22Rv1 (cell line): ENCODE measurements at regions not wholly inside any gene's neighbourhood (a gene's known extent, or its start where the extent isn't known, plus 50 kb on each side); places are given as distances from the start of the nearest gene placed in this dataset.

Experiments used
- ZFX ChIP-seq: fragments of 450-650 bp; IDR thresholded peaks from 2 replicates; pipeline ENCODE4 v1.6.1; 2017; ENCODE audit warnings: antibody characterized with exemption, borderline replicate concordance
- TF ChIP-seq, protein P1 (sequence below): fragments of 450-650 bp; IDR thresholded peaks from 2 replicates; pipeline ENCODE4 v1.5.1; 2017; ENCODE audit warnings: mild to moderate bottlenecking

DNA sequence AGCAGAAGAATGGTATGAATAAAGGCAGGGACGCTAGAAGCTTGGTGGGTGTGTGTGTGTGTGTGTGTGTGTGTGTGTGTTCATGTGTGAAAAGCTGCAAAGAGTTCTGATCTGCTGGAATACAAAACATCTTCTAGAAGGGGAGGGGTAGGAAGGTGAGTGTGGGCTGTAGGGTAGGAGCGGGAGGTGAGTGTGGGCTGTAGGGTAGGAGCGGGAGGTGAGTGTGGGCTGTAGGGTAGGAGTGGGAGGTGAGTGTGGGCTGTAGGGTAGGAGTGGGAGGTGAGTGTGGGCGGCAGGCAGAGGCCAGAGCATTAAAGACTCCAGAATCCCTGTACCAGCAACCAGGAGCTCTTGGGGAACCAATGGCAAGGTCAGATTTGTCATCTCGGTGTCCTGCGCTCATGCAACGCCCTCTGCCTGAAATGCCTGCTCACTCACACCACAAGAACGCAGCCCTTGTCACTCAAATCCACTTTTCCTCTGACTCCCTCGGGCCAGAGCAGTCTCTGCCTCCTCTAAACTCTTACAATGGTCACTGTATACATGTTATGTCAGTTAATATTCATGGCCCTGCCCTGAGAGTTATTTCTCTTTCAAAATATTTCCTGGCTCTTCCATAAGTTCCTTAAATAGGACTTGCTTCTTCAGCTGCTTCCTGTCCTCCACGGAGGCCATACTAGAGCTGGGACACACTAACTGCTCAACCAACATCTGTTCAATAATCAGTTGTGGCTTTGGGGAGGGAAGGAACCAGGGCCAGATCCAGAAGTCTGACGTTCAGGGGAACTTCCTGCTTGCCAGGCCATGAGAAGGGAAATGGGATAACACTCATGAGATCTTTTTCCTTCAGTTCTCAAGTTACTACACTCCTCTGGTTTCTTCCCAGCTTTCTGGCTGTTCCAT is 53.6 kb upstream of the ZNF644 start:
- TF ChIP-seq, protein P1, sequence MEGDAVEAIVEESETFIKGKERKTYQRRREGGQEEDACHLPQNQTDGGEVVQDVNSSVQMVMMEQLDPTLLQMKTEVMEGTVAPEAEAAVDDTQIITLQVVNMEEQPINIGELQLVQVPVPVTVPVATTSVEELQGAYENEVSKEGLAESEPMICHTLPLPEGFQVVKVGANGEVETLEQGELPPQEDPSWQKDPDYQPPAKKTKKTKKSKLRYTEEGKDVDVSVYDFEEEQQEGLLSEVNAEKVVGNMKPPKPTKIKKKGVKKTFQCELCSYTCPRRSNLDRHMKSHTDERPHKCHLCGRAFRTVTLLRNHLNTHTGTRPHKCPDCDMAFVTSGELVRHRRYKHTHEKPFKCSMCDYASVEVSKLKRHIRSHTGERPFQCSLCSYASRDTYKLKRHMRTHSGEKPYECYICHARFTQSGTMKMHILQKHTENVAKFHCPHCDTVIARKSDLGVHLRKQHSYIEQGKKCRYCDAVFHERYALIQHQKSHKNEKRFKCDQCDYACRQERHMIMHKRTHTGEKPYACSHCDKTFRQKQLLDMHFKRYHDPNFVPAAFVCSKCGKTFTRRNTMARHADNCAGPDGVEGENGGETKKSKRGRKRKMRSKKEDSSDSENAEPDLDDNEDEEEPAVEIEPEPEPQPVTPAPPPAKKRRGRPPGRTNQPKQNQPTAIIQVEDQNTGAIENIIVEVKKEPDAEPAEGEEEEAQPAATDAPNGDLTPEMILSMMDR: no peak
- TF ChIP-seq ZFX: no peak
